NCI-H146 treated with DMSO at 0.1 percent for 48 hours (cell line): ENCODE measurements at regions not wholly inside any gene's neighbourhood (a gene's known extent, or its start where the extent isn't known, plus 50 kb on each side); places are given as distances from the start of the nearest gene placed in this dataset.

Experiments used
- DNase-seq: peaks from one replicate; lab custom pipeline; 2025; ENCODE audit not compliant: unreplicated experiment; lab: John Stamatoyannopoulos, UW

DNA sequence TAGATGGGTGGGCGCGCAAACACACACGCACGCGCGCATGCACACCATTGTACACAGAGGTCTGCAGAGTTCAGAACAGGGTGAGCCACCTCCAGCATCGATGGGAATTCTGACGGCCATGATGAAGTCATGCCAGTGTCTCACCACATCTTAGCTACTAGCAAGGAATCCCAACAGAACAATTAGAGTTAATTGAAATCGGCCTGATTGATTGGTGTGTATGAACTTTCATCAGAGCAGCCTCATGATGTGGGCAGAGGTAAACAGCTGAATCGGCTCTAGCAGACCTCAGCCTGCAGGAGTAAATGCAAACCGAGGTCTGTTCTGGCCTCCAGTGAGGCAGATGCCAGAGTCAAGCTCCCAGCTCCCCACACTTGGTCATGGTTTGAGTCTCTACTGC, 200.6 kb downstream of the CBLN1 start:
- DNase-seq = no peak

DNA sequence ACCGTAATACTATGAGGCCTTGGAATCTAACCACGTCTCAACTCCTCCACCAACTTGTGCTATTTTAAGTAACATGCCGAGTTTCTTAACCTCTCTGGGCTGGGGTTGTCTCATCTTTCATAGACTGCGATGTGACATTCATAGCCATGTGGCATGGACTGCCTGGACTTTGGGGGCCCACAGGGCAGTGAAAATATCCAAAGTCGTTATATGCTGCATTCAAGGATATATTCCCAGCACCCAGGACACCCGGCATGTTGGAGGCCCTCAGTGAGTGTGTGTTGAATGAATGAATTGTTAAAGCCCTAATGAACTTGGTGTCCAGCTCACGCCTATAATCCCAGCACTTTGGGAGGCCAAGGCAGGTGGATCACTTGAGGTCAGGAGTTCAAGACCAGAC, 203.1 kb downstream of the CBLN1 start:
- no peak for DNase-seq

DNA sequence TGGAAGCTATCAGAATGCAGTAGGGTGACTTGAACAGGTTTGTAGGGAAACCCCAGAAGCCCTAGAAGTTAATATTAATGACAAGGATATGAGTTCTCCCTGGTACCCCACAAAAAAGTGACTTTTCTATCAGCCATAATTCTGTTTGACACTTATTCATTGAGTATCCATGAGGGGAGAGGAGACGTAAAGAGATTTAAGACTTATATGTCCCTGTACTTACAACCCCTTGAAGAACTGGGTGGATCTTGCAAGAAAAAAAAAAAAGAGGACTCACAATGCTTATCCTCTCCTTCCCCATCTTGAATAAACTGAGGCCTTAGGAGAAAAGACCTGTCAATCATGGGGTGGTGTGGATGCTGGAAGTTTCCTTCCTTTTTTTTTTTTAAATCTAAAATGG, 203.5 kb downstream of the CBLN1 start:
- DNase-seq = no peak

DNA sequence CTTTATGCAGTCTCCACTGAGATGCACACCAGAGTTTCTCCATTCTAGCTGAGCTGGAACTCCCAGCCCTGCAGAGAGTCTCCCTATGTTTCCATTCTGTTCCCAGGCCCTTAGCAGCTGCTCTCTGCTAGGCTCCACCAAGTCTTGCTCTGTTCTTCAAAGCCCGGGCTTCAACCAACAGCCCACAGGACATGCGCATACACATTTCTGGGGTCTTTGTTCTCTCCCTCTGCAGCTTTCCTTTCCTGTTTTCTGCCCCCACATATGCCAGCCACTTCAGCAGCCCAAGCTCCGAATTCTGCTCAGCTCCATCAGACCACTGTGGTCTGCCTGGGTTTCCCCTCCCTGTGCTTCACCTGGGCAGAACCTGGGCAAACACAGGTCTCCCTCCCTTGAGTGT, 205.9 kb downstream of the CBLN1 start:
- DNase-seq = no peak

DNA sequence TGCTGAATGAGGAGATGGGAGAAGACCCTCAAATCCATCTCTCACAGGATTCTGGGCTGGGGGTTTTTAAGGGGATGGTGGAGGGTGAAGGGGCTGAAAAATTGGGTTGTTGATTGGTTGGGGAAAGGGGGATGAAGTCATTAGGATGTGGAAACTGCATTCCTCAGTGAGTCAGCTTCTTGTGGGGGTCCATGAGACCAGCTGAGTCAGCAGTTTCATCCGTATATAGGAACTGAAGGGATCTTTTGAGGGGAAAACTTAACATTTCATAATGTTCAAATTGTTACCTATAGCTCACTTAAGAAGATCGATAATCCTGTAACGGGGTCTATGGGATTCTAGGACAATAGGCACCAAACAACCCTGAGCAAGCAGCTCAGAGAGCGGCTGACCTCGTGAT, 213.4 kb downstream of the CBLN1 start:
- no peak for DNase-seq

DNA sequence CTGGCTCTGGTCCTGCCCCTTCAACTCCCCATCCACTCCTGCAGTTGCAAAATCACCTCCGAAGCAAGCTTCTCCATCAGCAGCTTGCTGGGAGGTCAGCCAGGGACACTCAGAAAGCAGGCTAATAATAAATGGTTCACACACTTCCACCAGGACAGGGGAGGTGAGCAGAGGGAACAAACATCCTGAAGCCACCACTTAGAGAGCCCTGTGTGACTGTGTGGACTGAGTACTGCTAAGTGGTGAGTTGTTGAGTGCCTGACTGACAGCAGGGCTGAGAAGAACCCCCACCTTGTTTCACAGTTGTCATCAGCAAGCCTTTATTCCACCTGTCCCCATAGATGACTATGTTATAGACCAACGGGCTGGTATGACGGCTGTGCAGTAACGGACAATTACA, 213.9 kb downstream of the CBLN1 start:
- no peak for DNase-seq

DNA sequence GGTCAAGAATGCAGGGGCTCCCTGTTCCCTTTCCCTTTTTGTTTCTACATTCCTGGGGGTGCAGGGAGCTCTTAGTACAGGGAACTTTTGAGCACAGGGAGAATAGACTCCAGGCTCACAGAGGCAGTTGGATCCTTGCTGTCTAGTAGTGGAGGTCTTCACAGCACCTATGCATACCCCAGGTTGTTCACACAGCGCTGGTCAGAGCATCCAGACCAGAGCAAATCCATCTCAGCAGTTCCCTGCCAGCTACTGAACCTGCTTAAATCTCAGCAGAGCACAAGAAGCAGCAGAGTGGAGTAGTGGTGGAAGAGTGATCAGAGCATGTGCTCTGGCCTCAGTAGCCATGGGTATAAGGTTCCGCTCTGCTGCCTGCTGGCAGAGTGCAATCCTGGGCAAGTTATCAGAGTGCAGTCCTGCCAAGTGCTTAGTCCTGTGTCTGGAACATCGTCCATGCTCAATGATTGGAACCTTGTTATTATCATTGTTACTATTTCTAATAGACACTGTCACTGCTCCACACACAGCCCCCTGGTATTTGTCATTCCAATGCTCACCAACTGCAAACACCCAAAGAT, 220.4 kb downstream of the CBLN1 start:
- DNase-seq = no peak

DNA sequence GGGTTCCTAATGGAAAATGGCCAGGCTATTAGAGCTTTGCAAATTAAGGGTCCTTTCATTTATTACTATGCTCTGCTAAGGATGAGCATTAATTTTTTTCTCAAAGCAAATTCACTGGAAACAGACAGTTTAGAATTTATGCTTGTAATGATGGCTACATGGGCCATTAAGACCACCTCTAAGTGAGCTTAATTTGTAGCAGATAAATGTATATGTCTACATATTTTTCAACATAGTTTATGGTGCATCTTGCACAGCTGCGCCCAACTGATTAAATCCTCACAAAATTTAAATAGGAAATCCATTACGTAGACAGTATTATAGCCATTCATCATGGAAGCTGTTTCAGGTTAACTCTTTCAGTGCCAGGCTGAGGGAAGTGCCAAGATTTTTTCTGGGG, 220.9 kb downstream of the CBLN1 start:
- DNase-seq = no peak

DNA sequence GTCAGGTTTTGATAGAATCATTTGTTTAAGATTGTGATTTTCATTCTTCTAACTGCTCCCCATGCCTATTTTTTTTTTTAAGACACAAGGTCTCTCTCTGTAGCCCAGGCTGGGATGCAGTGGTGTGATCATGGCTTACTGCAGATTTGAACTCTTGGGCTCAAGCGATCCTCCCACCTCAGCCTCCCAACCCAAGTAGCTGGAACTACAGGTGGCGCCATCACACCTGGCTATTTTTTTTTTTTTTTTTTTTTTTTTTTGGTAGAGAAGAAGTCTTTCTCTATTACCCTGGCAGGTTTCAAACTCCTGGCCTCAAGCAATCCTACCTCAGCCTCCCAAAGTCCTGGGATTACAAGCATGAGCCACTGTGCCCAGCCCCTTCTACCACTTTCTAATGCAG, 223.3 kb downstream of the CBLN1 start:
- no peak for DNase-seq

DNA sequence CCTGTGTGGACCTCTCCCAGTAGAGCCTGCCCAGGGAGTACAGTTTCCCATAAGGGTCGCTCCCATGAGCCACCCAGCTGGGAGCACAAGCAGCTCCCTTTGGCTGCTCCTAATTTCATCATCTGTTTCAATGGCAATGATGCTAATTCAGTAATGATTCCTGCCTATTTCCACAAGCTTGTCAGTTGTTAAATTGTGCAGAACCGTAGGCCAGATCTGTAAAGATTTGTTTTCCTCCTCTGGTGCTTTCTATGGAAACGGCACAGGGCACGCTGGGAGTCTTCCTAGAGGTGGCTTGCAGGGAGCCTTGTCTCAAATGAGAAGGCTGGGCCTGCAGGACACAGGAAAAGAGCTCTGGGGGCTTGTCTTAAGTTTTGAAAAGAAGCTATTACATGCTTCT, 223.7 kb downstream of the CBLN1 start:
- DNase-seq = no peak

DNA sequence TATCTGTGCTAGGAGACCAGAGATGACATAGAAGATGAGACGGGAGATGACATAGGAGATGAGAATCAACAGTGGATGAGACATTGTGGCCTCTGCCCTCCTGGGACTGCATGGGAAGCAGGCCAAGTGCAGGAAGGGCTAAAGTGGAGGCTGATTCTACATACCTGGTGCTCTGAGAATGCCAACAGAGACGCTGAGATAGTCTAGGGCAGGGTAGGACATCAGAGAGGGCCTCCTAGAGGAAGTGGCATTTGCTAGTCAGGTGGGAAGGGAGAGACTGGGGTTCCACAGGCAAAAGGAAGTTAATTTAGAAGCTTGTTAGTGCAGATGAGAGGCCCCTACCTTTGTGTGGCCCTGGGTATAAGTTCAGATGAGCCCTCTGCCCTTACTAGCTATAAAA, 224.2 kb downstream of the CBLN1 start:
- no peak for DNase-seq

DNA sequence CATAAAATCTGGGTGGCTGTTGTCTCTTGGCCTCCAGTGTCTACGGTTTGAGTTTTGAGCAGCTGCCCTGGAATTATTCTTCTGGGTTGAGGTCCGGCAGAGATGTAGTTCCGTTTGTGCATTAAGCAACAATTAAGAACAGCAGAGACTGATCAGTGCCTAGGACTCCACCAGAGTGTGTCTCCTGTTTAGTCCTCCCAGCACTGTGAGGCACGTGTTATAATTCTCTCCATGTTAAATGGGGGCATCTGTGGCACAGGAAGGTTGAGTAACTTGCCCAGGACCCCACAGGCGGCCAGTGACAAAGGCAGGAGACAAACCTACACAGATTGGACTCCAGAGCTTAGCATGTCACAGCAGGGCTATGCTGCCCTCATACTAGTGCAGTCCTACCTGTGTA, 225.1 kb downstream of the CBLN1 start:
- DNase-seq = no peak

DNA sequence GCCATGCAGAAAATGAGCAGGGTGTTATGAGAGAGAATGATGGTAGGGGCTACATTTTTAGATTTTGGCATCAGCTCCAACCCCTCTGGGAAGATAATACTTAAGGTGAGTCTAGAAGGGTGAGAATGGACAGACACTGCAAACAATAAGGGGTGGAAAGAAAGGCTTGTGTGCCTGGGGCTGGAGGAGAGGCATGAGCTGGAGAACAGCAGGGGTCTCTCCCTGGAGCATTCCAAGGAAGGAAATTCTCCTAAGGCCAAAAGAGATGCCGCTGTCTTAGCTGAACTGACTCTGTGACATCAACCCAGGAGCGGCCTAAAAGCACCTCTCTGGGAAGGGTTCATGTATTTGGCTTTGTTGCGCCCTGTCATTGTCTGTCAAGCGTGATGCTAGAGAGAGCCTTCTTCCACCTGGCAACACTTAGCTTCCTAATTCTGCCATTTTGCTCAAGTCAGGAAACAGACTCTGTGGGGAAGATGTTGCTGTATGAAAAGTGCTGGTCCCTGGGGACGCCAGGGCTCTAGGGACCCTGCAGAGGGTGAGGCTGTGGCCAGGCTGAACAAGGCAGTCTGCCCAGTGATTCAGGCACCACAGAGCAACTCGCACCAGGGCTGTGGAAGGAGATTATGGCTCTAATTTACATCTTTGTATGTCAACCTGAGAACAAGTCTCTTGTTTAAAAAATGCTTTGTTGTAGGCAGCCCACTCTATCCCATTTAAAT, 225.7 kb downstream of the CBLN1 start:
- DNase-seq = no peak

DNA sequence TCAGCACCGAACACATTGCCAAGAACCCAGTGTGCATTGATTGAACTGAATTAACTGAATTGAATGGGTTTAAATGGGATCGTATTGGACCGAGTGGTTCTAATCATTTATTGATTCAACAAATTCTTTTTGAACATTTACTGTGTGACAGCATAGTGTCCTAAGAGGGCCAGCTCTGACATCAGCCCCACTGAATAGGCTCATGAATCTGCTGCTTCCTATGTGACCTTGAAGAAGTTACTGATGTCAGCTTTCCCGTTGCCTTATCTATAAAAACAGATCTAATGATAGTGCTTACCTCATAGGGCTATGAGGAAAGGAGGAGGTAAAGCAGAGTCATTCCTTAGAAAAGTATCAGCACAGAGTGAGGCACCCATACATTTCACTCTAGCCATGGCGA, 226.3 kb downstream of the CBLN1 start:
- DNase-seq = no peak

DNA sequence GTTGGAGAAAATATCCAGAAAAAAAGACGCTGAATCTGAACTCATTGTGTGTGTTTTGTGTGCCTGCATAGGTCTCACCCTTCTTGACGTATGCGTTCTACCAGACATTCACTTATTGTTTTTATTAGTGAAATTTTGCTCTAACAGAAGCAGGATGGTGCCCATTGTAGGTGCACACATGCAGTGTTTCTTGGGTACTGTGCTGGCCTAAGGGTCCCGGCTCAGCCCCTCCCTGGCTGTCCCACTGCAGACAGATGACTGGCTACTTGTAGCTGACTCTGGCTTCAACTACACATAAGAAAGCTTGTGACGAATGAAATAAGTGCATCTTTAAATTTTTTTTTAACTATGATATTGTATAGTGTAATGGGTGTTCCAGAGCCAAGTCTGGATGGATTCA, 227.0 kb downstream of the CBLN1 start:
- DNase-seq = no peak

DNA sequence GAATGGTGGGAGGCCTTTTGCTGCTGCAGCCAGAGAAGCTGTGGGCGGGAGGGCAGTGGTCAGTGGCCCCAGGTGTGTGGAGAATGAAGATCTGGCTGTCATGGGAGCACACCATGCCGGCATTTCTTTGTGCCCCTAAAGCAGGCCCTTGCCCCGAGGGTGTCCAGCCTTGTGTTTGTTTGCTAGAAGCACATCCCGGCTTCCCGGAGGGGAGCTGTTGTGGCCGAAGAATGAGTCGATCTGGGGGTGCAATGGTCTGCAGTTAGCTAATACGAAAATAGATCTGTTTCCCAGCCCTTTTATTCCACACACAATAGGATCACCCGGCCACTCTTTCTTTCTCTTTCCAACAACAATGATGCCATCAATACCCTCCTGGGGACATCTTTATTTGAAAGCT, 228.8 kb downstream of the CBLN1 start:
- DNase-seq = no peak

DNA sequence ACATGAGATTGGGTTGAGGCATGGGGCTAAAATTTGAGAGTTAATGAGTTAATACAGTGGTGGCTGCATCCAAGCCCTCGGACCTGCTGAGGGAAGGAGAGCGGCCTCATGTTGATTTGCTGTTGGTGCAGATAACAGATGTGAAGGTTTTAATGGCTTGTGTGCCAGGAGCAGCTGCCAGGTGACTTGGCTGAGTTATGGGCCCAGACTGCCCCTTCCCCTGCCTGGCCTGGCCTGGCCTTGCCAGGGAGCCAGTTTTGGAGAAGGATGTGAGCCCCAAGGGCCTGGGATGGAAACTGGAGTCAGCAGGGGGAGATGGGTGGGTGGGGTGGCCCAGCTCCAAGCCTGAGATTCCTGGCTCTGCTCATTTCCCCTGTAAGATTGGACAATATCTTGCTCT, 230.1 kb downstream of the CBLN1 start:
- DNase-seq = no peak

DNA sequence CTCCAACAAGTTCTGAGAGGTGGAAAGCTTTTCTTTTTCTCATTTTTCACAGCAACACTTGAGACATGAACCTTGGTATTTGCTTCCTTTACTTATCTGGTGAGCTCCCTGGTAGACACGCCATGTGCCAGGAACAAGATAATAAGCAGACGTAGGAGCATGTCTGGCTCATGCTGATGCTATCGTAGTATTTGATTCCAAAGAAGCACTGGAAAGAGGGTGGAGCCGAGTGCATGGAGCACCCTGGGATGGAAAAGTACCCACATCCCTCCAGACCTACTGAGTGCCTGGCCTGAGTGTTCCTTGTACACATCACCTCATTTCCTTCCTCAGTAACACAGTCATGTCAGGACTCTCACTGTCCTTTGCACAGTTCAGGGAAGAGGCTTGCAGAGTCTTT, 231.0 kb downstream of the CBLN1 start:
- no peak for DNase-seq

DNA sequence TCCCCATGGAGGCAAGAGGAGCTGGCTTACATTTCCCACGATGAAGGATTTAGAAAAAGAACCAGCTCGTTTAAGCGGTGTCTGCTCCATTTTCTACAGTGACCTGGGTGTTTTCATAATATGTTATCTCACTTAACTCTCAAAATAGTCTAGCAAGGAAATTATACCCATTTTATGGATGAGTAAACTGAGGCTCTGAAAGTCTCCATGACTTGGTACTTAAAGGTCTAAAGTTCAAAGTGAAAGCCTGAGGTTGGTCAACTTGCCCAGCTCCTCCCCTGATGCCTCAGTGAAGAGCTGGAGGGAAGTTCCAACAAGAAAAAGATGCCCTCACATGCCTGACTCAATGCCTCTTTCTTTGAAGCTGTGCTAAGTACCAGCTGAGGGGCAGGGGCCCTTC, 232.0 kb downstream of the CBLN1 start:
- DNase-seq = no peak

DNA sequence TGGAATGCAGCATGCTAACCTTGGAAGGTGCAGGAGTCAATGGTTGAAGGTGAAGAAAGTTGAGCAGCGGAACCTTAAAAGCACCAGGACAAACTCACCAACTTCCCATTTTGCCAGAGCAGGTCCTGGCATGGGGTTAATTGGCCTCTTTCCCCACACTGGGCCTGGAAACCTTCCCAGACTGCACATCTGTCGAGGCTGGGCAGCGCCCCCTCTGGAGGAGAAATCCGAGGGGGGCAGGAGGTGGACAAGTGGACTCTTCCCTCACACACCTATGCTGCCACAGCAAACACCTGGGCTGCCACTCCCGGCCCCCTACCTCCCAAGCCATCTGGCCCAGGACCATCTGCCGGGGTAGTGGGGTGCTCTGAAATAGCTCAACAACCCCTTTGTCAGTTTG, 232.4 kb downstream of the CBLN1 start:
- no peak for DNase-seq

DNA sequence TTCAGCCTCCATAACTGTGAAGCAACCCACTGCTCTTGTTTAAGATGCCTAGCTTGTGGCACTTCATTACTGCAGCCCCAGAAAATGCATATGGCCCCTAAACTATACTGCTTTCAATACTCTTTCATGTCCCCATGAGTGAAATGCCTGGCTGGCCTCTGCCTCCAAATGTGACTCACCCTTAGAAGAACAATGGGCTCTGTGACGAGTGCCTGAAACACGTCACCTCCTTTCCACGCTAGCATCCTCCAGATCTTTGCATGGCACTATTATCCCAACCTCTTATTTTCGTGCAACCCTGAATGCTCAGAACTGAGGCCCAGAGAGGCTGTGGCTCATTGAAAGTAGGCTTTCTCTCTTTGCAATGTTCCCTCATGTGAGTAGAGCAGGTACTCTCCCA, 233.1 kb downstream of the CBLN1 start:
- DNase-seq = no peak

DNA sequence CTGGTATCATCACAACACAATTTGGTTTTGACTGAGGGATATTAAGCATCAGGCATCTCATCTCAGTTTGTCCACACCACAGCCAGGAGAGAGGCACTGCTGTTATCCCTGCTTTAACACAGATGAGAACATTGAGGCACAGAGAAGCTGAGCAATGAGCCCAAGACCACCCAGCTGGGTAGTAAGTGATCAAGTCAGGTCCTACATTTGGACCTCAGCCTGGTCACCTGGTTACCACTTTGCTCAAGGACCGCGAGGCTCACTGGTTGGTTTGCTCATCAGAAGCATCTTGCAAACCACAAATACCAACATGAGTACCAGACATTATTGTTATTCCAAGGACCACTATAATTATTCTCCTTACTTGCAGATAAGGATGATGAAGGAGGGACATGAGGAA, 245.5 kb downstream of the CBLN1 start:
- no peak for DNase-seq

DNA sequence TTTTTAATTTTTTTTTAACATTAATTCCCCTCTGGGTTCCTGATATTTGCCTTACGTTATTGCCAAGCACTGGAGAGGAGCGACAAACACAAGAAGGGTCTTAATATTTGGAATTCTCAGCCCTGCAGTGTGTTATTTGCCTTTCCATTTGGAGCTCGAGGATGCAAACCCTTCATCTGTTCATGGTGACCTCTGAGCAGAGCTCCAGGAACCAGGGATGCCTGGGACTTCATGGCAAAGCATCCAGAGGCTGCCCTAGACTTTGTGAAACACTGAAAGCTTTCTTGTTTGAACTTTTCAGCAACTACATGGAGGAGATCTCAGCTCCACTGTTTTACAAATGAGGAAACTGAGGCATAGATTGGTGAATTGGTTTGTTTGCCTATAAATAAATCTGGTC, 254.2 kb downstream of the CBLN1 start:
- DNase-seq = no peak
